Fibroblast of the aortic adventitia (primary cell): ENCODE measurements at regions not wholly inside any gene's neighbourhood (a gene's known extent, or its start where the extent isn't known, plus 50 kb on each side); places are given as distances from the start of the nearest gene placed in this dataset.

ENCODE experiments used
- DNase-seq: peaks from one replicate; pipeline ENCODE4 v3.0.0-alpha.2; 2010; ENCODE audit warnings: low read depth
- H3K4me3 ChIP-seq: 2 replicates; pipeline ENCODE4 v1.5.1; 2011; ENCODE audit warnings: low read depth, mild to moderate bottlenecking, control low read depth, low read length, moderate library complexity
- CTCF ChIP-seq: IDR thresholded peaks from 2 replicates; pipeline ENCODE4 v1.5.1; 2011; ENCODE audit warnings: mild to moderate bottlenecking, low read length, control low read depth, inconsistent platforms; ENCODE audit not compliant: insufficient read depth

- H3K4me3 ChIP-seq, result no peak overlapping the region
- TF ChIP-seq CTCF, result no peak
- no peak for DNase-seq
Observed at GRCh38 chr4:37068580-37068979, 176.0 kb upstream of the NWD2 start.

DNA sequence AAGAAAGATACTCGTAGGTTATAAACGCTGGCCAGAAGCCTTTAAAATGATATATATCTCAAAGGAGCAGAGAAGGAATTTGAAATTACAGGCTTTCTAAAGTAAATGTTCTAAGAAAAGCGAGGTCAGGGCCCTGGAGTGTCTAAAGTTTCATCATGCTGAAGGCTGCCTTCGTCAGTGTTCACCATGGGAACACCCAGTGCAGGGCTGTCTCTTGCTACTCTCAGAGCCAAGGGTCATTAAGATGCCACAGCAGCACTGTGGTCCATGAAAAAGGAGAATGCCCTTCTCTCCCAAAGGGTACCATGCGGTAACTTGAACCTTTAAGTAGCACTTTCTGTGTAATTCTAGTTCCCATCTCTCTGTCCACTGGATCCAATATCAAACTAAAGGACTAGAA is 174.5 kb upstream of the NWD2 start:
- no peak for DNase-seq
- no peak for TF ChIP-seq CTCF

DNA sequence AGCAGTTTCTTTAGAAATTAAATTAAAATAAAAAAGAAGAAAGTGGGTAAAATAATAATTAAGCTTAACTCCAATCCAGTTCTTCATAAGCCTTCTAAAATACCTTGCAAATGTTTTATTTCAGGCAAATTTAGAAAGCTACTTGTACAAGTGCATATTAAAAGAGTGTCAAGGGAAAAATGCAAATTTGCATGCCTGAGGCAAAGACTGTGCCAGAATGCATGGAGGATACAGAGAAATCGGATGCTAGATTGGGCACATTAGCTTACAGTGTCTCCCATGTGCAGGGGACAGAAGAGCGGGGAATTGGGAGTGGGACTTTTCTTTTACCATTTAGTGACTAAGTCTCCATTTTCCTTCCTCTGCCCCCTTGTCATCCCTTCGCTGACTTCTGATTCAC is 173.0 kb upstream of the NWD2 start:
- no peak overlapping the region for H3K4me3 ChIP-seq
- no peak for TF ChIP-seq CTCF
- no peak for DNase-seq

More for the DNA sequence above, 174.5 kb upstream of the NWD2 start:
- no peak overlapping the region for H3K4me3 ChIP-seq

GRCh38 chr4:37073226-37073840 is 171.2 kb upstream of the NWD2 start:
- TF ChIP-seq CTCF, result no peak
- no peak for DNase-seq
- no peak overlapping the region for H3K4me3 ChIP-seq

DNA sequence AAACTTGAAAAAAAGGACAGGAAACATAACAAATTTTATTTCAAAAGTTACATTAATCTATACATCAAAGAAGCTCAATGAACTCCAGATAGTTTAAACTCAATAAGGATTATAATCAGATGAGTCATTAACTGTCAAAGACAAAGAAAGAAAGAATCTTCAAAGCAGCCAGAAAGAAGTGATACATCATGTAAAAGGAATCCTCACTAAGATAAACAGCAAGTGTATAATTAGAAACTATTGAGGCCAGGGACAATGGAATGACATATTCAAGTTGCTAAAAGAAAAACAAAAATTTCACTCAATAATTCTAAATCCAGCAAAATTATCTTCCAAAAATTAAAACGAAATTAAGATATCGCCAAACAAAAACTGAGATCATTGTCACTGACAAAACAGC is 161.6 kb upstream of the NWD2 start:
- DNase-seq, result no peak
- no peak overlapping the region for H3K4me3 ChIP-seq
- TF ChIP-seq CTCF, result no peak

DNA sequence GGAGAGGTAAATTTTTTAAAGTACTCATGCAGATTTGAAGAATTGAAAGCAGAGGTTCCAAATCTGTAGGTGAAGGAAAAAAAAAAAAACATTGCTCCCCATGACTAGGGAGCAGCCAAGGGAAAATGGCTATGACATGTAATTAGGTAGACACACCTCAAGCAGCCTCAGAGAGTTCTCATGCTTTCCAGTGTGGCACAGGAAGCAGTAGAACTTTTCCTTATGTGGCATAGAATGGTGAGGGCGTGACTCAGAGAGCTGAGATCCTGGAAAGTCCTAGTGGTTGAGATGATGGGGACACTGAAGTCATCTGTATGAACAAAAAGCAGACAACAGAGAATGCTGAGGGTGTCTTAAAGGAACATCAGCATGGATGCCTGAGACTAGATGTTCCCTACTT is 148.6 kb upstream of the NWD2 start:
- DNase-seq, result no peak
- no peak for TF ChIP-seq CTCF
- H3K4me3 ChIP-seq, result no peak overlapping the region

DNA sequence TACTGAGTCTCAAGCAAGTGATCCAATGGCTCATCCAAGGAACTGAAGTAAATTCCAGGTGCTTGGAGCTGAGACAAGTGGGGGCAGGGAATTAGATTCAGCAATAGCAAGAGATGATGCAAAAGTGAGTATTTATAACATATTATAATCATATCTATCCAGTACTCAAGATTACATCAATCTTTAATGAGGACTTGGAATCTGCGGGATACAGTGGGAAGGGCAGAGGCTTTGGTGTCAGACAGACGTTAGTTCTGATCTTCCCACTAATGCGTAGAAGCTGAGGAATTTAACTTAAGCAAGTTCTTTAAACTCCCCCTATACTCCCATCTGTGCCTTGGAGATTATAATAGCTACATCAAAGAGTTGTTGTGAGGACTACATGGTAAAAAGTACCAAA is 143.4 kb upstream of the NWD2 start:
- no peak for TF ChIP-seq CTCF
- DNase-seq, result no peak

More for the DNA sequence above, 143.4 kb upstream of the NWD2 start:
- H3K4me3 ChIP-seq, result no peak overlapping the region
